ENCODE measurements at regions not wholly inside any gene's neighbourhood (a gene's known extent, or its start where the extent isn't known, plus 50 kb on each side); places are given as distances from the start of the nearest gene placed in this dataset.

DNA sequence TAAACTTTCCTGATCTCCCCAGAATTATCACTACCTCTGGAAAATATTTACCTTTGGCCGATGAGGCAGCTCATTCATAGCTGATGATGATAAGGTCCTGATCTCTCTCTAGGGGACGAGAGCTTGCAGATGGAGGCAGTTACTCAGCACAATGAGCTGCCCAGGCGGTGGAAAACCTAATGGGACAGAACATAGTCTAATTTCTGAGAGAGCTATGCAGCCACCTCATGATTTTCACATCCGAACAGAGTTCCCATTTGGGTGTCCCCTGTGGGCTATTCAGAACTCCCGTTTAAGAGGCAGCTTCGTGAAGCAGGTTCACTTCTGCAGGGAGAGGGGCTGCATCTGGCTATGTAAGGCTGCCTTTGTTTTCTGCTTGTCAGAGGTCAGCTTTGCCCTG, 724.6 kb upstream of the TMEM132C start:
- no peak for DNase-seq

DNA sequence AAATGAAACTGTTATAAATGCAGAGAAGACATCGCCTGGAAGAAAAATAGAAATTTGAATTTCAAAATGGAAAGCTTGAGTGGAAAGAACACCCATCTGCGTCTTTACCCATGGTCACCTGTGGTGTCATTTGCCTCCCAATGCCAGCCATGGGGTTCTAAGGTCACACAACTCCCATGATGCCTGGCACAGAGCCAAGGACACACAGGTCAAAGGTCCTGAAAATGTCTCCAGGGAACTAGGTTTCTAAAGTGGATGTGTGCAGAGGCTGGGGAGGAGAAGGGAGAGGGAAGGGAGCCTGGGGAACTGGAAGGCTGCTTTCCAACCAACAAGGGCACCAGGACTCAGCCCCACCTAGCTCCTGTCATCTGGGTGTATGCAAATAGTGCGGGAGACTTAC, 724.0 kb upstream of the TMEM132C start:
- DNase-seq = no peak

DNA sequence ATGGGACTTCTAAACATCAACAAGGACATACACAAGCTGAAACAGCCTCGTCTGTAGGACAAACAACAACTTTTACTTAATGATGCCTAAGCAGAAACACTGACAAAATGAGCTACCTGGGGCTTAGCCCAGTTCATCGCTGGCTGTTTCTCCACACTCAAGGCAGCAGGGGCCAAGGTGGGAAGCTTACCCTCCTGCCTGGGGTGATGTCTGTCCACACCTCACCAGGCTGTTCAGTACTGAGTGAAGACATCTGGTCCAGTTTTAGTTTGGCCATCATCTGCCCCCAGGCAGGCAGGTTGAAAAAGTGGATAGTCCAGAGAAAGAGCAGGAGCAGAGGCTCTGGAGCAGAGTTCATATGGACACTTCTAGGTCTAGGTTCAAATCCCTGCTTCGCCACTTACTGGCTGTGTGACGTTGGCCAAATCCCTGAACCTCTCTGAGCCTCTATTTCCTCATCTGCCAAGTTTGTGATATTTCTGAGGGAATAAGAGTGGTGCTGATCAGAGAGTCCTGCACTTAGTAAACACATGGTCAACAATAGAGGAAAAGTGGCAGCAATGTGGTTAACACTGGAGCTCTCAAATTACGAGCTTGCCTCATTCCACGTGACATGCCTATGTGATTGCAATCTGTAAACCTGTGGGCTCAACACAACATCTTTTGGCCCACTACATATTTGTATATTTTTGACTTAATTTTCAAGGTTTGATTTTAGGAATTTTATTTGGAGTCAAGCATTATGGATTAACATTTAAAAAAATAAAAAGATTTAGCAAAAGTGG, 720.1 kb upstream of the TMEM132C start:
- no peak for DNase-seq

DNA sequence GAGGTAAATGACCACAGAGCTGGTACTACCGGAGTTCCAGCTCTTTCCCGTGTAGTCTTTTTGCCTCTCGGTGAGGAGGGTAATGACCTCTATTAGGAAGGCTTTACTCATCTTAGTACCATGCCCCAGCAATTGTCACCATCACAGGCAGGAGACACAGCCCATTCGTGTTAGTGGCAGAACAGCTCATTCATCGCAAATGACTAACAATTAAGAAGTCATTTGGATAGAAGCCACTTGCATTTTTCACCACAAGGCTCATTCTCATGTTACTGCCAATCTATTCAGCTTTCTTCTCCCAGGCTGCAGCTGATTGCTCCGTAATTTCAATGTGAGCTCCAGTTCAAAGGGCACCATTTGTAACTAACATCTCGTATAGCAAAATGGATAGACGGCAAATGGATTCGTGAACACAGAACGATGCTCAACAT, 718.8 kb upstream of the TMEM132C start:
- DNase-seq = no peak

DNA sequence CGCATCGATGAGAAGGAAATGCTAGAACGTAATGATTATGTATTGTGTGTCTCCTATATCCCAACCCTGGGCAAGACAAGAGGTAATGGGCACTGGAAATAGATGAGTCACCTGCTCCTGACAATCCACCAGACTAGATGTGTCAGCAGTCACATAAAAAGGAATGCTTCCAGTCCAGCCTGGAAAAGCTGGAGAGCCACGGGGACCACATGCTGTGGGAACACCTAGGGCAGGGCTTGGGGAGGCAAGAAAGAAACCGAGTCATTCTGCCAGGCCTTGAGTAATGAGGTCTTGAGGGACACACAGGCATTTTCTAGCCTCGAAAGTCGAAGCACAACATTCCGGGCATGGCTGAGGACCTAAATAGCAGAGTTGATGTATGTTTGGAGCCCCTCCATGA, 716.7 kb upstream of the TMEM132C start:
- DNase-seq = no peak

DNA sequence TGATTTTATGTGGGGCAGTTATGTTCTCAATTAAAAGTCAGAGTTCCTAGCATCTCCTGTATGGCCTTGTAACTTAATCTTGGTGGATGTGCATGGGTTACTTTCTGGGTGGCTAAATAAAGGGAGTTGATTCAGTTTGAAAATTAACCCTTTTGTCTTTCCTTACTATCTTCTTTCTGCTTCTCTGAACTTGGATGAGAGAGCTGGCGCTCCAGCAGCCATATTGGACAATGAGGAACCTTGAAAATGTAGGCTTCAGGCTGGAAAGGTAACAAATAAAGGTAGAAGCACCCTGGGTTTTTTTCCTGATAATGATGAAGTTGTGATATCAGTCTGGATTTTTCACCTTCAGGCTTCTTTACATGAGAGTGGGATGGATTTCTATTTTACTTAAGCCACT, 714.1 kb upstream of the TMEM132C start:
- DNase-seq = no peak

DNA sequence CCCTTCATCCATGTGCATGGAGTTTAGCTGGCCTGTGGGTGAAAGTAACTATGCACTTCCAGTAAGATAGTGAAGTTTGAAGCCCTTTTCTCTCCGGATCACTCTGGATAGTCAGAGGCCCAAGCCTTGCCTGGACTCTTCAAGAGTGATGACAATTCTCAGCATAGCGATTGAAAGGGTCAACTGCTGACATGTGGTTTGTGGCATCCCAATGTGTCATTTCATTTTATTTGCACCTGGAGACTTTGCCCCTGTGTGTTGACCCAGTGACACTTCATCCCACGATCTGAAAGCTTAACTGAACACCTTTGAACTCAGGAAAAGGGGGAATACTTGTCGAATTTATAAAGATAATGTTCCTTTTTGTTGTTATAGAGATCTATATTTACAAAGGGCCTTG, 711.9 kb upstream of the TMEM132C start:
- DNase-seq = no peak

DNA sequence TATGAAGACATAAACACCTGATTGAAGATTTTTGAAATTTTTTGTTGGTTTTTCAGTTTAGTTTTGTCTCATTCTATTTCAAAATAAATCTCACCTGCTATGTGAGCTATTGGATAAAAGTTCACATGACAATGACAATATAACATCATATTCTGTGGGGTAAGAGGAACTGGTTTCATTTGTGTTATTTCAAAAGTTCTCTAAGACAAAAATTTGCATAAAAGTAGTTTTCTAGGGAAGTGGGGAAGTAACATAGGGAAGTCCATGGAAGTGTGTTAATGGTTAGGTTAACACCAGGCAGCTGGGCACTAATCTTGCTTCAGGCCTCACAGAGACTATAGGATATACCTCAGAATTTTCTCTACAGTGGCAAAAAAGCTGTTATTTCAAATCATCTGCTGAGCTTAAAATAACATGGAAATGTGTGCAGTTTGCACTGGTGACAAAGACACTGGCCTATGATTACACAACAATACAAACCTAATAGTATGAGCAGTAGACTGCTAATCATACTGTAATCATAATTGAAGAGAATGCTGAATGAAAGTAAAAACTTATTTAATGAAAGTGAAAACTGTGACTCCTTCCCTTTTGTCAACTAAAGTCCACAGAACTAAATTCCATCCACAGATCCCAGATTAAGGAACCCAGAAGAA, 710.6 kb upstream of the TMEM132C start:
- no peak for DNase-seq

DNA sequence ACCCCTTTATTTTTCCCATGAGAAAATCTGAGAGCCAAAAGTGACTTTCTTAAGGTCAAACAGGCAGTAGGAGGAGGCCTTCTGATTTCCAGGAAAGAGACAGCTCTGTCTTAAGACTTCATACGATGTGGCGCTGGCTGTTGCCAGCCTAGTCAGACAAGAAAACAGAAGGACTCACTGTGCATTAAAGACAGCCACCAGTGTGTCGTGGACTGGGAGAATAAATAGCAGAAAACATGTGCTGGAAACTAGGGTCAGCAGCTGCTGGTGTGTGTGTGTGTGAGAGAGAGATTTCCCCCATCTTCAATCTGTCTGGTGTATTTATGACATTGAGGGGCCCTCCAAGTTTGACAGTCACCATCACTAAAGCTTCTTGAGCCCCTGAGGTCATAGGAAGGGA, 708.6 kb upstream of the TMEM132C start:
- no peak for DNase-seq

DNA sequence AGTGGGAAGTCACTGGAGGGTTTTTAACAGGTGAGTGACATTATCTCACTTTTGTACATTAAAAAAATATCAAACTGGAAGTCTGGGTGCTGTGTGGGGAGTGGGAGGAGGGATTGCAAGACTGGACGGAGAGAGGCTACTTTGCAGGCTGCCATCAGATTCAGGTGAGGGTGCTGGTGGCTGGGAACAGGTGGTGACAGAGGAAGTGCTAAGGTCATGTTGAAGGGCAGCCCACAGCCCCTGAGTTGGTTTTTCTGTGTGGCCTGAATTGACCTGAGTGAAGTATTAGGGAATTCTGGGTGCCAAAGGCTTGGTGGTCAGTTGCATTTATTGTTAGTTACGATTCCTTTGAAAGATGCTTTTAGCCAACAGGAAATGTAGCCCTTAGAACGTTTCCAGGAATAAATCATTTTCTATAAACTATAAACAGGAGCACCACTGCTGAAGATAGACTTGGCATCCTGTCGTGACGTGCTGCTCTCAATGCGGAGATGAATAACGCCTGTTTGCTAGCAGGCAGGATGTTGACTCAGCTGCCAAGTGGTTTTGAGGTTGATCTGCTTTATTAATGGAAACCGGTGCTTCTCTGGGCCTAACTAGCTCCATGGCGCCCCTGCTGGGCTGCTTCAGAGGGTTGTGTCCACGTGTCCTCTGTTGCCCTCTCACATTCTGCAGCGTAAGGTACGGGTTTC, 707.5 kb upstream of the TMEM132C start:
- DNase-seq = peak; percentile 37 to 42

DNA sequence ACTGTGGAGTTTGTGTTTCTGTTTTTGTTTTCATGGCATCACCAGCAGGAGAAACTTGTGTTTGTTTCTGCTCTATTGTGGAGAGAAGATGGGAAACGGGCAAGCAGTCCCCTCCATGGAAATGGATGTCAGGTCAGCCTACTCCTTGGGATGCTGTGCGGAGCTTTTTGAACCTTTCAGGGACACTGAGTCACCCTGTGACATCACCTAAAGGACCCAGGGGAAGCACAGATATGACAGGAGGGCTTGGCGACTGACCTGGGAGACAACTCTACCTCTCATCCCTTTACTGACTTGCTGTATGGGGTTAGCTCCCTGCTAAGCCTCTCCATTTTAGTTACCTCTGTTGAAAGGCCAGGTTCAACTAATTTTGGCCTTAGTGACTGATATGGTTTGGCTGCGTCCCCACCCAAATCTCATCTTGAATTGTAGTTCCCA, 706.9 kb upstream of the TMEM132C start:
- DNase-seq = no peak

DNA sequence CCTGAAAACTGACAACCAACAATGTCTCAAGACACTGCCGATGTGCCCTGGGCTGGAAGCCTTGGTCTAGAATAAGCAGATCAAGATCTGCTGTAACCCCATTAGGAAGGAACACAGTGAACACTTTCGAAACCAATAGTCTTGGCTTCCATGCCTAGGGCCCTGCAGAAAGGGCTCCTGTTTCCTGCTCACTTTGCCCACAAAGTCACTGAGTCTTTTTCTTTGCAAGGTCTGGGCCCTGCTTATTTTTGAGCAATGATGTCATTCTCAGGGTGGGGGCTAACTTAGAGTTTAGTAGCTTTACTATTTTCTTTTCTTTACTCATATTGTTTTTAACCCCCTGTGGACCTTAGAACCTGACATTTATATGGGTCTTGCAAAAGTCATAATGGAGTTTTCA, 704.2 kb upstream of the TMEM132C start:
- no peak for DNase-seq

DNA sequence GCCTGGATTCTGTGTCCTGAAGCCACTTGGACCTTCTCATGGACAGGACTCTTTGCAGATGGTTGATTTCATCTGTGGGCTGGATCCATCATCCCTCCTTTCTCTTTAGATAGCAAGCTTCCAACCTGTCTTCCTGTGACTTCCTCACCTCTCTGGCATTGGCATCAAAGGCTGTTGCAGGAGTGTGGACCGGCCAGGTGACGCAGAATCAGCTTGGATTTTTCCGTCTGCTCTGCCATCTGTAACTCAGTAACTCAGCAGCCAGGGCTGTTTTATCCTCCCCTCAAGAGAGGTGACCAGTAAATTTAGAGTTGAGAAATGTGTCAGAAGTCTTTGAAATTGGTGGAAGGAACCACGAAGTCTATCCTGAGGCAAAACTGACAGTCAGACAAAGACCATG, 701.7 kb upstream of the TMEM132C start:
- DNase-seq = no peak

DNA sequence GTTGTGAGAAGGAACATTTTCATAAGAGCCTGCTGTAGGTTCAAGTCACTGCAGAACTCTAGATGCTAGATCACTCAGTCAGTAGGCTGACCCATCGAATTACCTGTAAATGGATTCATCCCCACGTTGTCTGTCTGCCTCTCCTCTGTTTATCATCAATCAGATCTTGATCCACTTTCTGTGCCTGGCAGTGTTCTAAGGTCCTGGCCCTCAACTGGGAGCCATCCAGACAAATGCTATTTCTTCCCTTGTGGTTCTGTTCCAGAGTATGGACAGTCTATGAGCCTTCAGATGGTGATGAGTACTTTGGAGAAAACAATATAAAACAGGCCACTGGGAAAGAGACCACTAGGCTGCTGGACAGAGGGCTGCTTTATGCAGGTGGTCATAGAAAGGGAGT, 699.4 kb upstream of the TMEM132C start:
- no peak for DNase-seq

DNA sequence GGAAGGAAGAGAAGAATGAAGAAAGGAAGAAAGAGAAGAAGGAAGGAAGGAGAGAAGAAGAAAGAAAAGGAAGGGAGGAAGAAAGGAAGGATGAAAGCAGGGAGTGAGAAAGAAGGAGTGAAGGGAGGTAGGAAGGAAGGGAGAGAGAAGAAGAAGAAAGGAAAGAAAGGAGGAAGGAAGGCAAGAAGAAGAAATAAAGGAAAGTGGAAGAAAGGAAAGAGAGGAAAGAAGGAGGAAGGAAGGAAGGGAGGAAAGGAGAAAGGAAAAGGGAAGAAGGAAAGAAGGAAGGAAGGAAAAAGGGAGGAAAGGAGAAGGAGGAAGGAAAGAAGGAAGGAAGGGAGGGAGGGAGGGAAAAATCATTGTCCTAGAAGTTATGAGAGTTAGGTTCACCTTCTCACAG, 696.6 kb upstream of the TMEM132C start:
- no peak for DNase-seq

DNA sequence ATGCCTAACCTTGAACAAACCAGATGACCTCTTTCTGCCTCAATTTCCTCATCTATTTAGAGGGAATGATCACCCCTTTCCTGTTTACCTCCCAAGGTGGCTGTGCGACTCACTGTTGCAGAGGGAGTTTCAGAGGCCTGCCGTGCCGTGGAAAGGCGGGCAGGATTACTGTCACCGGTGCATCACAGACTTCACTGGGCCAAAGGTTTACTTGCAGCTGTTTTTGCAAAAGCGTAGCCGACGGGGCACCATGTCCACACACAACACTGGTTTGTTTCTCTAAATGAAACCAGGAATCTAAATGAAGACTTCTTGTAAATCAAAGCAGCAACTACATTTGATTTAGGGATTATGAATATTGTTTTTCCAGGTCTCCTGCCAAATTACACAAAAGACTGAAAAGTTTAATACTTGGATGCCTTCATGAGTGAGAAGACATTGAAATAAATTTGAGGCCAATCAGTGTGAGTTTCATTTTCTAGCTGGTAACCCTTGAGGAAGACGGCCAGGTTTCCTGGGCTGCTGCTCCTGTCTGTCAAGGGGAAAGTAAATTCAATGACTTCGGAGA, 696.1 kb upstream of the TMEM132C start:
- DNase-seq = no peak

DNA sequence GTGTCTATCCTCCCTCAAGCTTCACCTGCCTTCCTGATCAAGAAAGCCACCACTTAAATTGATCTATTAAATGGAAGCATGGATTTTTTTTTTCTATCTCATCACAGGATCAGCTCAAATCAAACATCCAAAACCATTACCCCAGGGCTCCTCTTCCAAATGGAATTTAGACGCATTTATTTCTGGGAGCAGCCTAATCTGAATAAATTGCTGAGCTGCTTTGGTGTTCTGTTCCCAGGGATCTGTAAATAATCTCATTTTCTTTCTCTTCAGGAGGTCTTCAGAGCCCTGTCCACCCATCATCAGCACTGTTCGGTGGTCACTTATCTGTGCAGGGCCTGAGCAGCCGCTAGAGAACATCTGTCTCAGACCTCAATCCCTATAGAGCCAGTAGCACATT, 695.4 kb upstream of the TMEM132C start:
- DNase-seq = no peak

DNA sequence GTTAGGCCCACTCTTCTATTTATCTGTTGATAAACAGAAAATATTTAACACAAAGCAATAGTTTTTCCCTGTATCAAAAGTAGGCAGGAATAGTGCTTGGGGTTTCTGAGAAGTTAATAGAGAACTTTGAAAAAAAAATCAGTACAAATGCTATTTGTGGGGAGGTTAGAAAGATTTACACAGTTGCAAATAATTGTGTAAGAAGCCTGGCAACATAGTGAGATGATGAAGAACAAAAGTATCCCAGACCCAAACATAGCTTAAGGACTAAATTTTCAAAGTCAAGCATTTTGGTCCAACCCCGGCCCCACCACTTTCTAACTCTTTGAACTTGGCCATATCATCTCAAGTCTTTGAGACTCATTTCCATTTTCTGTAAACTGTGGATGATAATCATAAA, 687.5 kb upstream of the TMEM132C start:
- DNase-seq = no peak

DNA sequence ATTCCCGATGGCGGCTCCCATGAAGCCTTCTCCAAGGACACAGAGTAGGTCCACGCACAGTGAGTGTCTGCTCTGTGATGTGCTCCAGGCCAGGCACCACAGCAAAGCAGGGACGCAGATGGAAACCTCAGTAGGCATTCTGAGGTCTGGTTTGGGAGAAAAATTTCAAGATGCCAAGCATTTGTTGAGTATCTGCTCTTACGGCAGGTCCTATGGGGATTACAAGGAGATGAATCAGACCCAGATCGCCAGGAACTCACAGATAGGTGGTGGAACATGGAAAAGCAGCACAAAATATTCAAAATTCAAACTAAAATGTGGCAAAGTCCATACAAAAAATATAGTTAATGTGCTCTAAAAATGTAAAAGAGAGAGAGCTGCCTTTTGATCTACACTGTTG, 684.9 kb upstream of the TMEM132C start:
- DNase-seq = no peak

DNA sequence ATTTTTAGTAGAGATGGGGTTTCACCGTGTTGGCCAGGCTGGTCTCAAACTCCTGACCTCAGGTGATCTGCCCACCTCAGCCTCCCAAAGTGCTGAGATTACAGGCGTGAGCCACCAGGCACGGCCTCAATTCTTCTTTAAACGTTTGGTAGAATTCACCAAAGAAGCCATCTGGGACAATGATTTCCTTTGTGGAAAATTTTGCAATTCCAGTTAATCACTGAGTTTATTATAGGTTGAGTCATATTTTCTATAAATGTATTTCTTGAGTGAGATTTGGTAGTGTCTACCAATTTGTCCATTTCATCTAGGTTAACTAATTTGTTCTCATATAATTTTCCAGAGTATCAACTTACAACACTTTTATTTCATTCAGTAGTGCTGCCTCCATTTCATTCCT, 683.9 kb upstream of the TMEM132C start:
- no peak for DNase-seq

DNA sequence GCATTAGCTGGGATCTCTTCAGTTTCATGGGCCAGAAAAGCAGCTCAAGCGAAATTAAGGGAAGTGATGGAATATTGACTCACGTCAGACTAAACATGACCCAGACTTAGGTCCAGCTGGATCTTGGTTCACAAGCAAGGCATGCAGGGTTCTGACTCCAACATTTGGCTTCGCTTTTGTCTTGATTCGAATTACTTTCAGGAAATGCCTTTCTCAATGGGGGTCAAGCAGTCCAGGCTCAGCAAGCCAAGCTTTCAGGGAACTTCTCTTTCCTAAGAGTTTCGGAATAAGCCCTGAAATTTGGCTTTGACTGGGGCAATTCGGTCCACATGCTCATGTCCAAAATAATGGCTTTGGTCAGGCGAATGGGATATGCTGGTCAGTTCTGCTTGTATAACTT, 678.7 kb upstream of the TMEM132C start:
- no peak for DNase-seq

DNA sequence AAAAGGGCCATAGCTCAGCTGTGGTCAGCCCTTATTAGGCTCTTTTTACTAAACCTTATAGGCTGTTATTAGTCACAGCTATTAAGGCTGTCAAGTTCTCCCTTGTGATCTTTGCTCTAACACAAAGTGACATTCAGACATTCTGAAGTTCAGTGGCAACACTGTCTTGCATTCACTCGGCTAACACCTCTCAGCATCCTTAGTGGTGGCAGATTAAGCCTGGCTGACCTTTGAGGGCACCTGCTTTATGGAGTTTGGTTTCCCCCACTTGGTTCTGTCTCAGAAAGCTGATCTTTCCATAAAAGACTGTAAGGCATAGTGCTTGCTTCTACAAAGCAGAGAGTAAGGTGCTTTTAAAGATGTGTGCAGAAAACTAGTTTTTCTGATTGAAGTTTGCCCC, 677.4 kb upstream of the TMEM132C start:
- no peak for DNase-seq

DNA sequence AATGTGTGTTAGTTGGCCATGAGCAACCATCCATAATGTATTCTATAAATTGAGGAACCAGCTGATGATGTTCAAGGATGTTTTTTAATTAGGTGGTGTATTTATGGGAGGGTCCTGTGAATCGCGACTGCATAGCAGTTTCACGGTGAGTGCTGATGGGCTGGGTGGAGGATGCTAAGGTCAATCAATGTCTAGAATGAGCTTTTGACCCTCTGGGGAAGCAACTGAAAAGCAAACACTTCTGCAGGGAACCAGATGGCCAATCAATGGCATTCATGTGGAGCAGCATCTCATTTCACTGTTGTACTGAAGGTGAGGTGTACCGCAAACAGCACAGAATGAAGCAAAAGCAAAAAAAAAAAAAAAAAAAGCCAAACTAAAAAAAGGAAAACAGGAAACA, 676.1 kb upstream of the TMEM132C start:
- DNase-seq = no peak

DNA sequence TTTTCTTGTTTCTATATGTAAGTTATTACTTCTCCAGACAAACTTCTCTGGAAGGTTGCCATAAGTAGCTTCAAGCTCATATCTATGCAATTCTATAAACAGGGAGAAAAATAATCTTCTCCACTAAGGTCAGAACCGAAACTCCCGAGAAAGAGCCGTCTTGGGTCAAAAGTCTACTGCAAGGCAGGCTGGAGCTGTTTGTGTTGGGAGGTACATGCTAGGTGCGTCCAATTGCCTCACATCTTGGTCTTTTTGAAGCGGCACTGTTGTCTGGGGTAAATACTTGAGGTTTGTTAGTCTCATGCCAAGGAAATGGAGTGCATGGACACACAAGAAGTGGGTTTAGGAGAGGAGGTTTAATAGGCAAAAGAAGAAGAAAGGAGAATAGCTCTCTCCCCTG, 674.7 kb upstream of the TMEM132C start:
- DNase-seq = no peak

All from CD4-positive, alpha-beta T cell treated with Interleukin-4 for 1 hour (primary cell).